ENCODE measurements at regions not wholly inside any gene's neighbourhood (a gene's known extent, or its start where the extent isn't known, plus 50 kb on each side); places are given as distances from the start of the nearest gene placed in this dataset.

GRCh38 chr11:97905671-97906070 is 1115.1 kb upstream of the CNTN5 start:
- TF ChIP-seq EZH2phosphoT487 (IDR thresholded peaks at IDR 0.05; ENCODE audit: borderline replicate concordance, low read length) (no peak), CTCF (conservative IDR thresholded peaks at IDR 0.05; ENCODE audit: low read depth, low read length) (no peak), EZH2 (IDR thresholded peaks at IDR 0.05; ENCODE audit: low read length, unreplicated experiment) (no peak)
